H9 (cell line): ENCODE measurements at regions not wholly inside any gene's neighbourhood (a gene's known extent, or its start where the extent isn't known, plus 50 kb on each side); places are given as distances from the start of the nearest gene placed in this dataset.

Experiments
- DNase-seq: peaks from one replicate; pipeline ENCODE4 v3.0.0-alpha.2; 2017
- H2AFZ ChIP-seq: one replicate; pipeline ENCODE4 v1.6.1; 2013; ENCODE audit warnings: mild to moderate bottlenecking, low read length, control low read depth, moderate library complexity
- H2AK5ac ChIP-seq: 2 replicates; pipeline ENCODE4 v1.6.1; 2013; ENCODE audit warnings: low read length, control low read depth, mixed read lengths; ENCODE audit not compliant: insufficient read length
- H2BK120ac ChIP-seq: one replicate; pipeline ENCODE4 v1.6.1; 2013; ENCODE audit warnings: low read depth, mild to moderate bottlenecking, low read length, control low read depth, inconsistent platforms; ENCODE audit not compliant: poor library complexity, severe bottlenecking
- H2BK12ac ChIP-seq: 2 replicates; pipeline ENCODE4 v1.6.1; 2013; ENCODE audit warnings: low read length, control low read depth, mixed read lengths, low read depth; ENCODE audit not compliant: insufficient read length
- H2BK15ac ChIP-seq: 2 replicates; pipeline ENCODE4 v1.6.1; 2013; ENCODE audit warnings: low read depth, low read length, control low read depth
- H2BK20ac ChIP-seq: one replicate; pipeline ENCODE4 v1.6.1; 2013; ENCODE audit warnings: low read depth, mild to moderate bottlenecking, low read length, control low read depth, inconsistent platforms; ENCODE audit not compliant: poor library complexity, severe bottlenecking
- H2BK5ac ChIP-seq: 2 replicates; pipeline ENCODE4 v1.6.1; 2013; ENCODE audit warnings: low read length, control low read depth, mixed read lengths; ENCODE audit not compliant: insufficient read length
- H3K14ac ChIP-seq: 2 replicates; pipeline ENCODE4 v1.6.1; 2013; ENCODE audit warnings: low read length, control low read depth; ENCODE audit not compliant: insufficient read depth
- H3K18ac ChIP-seq: 2 replicates; pipeline ENCODE4 v1.6.1; 2013; ENCODE audit warnings: low read depth, mild to moderate bottlenecking, mixed read lengths, low read length, control low read depth; ENCODE audit not compliant: insufficient read length
- H3K23ac ChIP-seq: 2 replicates; pipeline ENCODE4 v1.6.1; 2013; ENCODE audit warnings: low read length, control low read depth, mixed read lengths, low read depth; ENCODE audit not compliant: insufficient read length
- H3K23me2 ChIP-seq: 2 replicates; pipeline ENCODE4 v1.6.1; 2013; ENCODE audit warnings: low read depth, mild to moderate bottlenecking, mixed read lengths, low read length, control low read depth; ENCODE audit not compliant: insufficient read length, poor library complexity, severe bottlenecking
- H3K27ac ChIP-seq: 2 replicates; pipeline ENCODE4 v1.5.1; 2013; ENCODE audit warnings: low read length, control low read depth, mixed read lengths, low read depth; ENCODE audit not compliant: insufficient read length
- H3K27me3 ChIP-seq: 2 replicates; pipeline ENCODE4 v1.6.1; 2013; ENCODE audit warnings: low read length, control low read depth, inconsistent platforms; ENCODE audit not compliant: insufficient read depth
- H3K4ac ChIP-seq: 2 replicates; pipeline ENCODE4 v1.6.1; 2013; ENCODE audit warnings: low read depth, mild to moderate bottlenecking, control low read depth, inconsistent platforms, low read length, moderate library complexity
- H3K4me1 ChIP-seq: 2 replicates; pipeline ENCODE4 v1.6.1; 2013; ENCODE audit warnings: low read length, control low read depth, inconsistent platforms; ENCODE audit not compliant: insufficient read depth
- H3K4me2 ChIP-seq: 2 replicates; pipeline ENCODE4 v1.6.1; 2013; ENCODE audit warnings: low read length, control low read depth, mixed read lengths; ENCODE audit not compliant: insufficient read length, insufficient read depth
- H3K56ac ChIP-seq: 2 replicates; pipeline ENCODE4 v1.6.1; 2013; ENCODE audit warnings: low read depth, mild to moderate bottlenecking, mixed read lengths, low read length, control low read depth; ENCODE audit not compliant: insufficient read length
- H3K79me1 ChIP-seq: 2 replicates; pipeline ENCODE4 v1.6.1; 2013; ENCODE audit warnings: low read depth, mild to moderate bottlenecking, moderate library complexity, low read length, control low read depth, inconsistent platforms; ENCODE audit not compliant: insufficient read depth, poor library complexity, severe bottlenecking
- H3K79me2 ChIP-seq: 2 replicates; pipeline ENCODE4 v1.6.1; 2013; ENCODE audit warnings: low read length, control low read depth, inconsistent platforms; ENCODE audit not compliant: insufficient read depth
- H3K9ac ChIP-seq: 2 replicates; pipeline ENCODE4 v1.6.1; 2013; ENCODE audit warnings: low read length, control low read depth, mixed read lengths; ENCODE audit not compliant: insufficient read length; ENCODE audit errors: extremely low read depth
- H3K9me3 ChIP-seq: one replicate; pipeline ENCODE4 v1.6.1; 2013; ENCODE audit warnings: low read depth, low read length, inconsistent platforms; ENCODE audit not compliant: control insufficient read depth
- H3T11ph ChIP-seq: one replicate; pipeline ENCODE4 v1.6.1; 2013; ENCODE audit warnings: mild to moderate bottlenecking, low read length, control low read depth, inconsistent platforms
- H4K20me1 ChIP-seq: one replicate; pipeline ENCODE4 v1.6.1; 2013; ENCODE audit not compliant: control insufficient read depth, insufficient read length, insufficient read depth
- H4K5ac ChIP-seq: 2 replicates; pipeline ENCODE4 v1.6.1; 2013; ENCODE audit warnings: low read depth, mild to moderate bottlenecking, mixed read lengths, low read length, control low read depth; ENCODE audit not compliant: insufficient read length
- H4K8ac ChIP-seq: replicated peaks from 2 replicates; pipeline ENCODE4 v1.6.1; 2013; ENCODE audit warnings: low read length, control low read depth, mixed read lengths, low read depth; ENCODE audit not compliant: insufficient read length
- H4K91ac ChIP-seq: 2 replicates; pipeline ENCODE4 v1.6.1; 2013; ENCODE audit warnings: low read depth, mild to moderate bottlenecking, moderate library complexity, mixed read lengths, low read length, control low read depth; ENCODE audit not compliant: insufficient read length
- H3K27ac Mint-ChIP-seq, 3 experiments: 2 replicates in 2 of 3; 3 replicates in 1 of 3; pipeline ENCODE4 v1.8.0; 2020 to 2021; ENCODE audit warnings: mixed read lengths in 3 of 3, mild to moderate bottlenecking in 1 of 3, moderate library complexity in 1 of 3
- H3K27me3 Mint-ChIP-seq: 2 replicates; pipeline ENCODE4 v1.8.0; 2021; ENCODE audit warnings: low read depth, mild to moderate bottlenecking, moderate library complexity, mixed read lengths
- H3K36me3 Mint-ChIP-seq, 3 experiments: 2 replicates in 2 of 3; 3 replicates in 1 of 3; pipeline ENCODE4 v1.8.0; 2020 to 2021; ENCODE audit warnings: low read depth in 3 of 3, mixed read lengths in 3 of 3; ENCODE audit not compliant: insufficient read depth in 1 of 3
- H3K4me1 Mint-ChIP-seq, 2 experiments: 2 replicates each; pipeline ENCODE4 v1.8.0; 2020; ENCODE audit warnings: mixed read lengths in 2 of 2
- H3K4me3 Mint-ChIP-seq, 2 experiments: 2 replicates in 1 of 2; 3 replicates in 1 of 2; pipeline ENCODE4 v1.8.0; 2020 to 2021; ENCODE audit warnings: mild to moderate bottlenecking in 2 of 2, mixed read lengths in 2 of 2, moderate library complexity in 1 of 2
- H3K9me3 Mint-ChIP-seq, 2 experiments: 2 replicates in 1 of 2; 3 replicates in 1 of 2; pipeline ENCODE4 v1.8.0; 2020; ENCODE audit warnings: mild to moderate bottlenecking in 2 of 2, mixed read lengths in 2 of 2, moderate library complexity in 1 of 2
- CTCF ChIP-seq: fragments of 200-600 bp; sonication (generic); conservative IDR thresholded peaks from 3 replicates; pipeline ENCODE4 v1.8.0; 2021; ENCODE audit warnings: antibody characterized with exemption, mild to moderate bottlenecking

- Histone ChIP-seq H3K18ac (no peak overlapping the region), H3K27ac (no peak overlapping the region), H3K9ac (no peak overlapping the region), H3K23me2 (no peaks in the 10 kb centered on the region), H4K8ac (no peak overlapping the region), H3K23ac (no peak overlapping the region), H3T11ph (no peak overlapping the region), H4K5ac (no peak overlapping the region), H3K9me3 (no peaks in the 10 kb centered on the region), H2AFZ (no peak overlapping the region), H3K4me1 (no peaks in the 10 kb centered on the region), H3K4me2 (no peak overlapping the region), H3K56ac (no peak overlapping the region), H3K79me1 (no peaks in the 10 kb centered on the region), H3K79me2 (no peaks in the 10 kb centered on the region), H3K14ac (no peak overlapping the region), H2AK5ac (no peak overlapping the region), H4K20me1 (no peaks in the 10 kb centered on the region), H2BK20ac (no peak overlapping the region), H3K4ac (no peak overlapping the region), H4K91ac (no peak overlapping the region), H2BK120ac (no peak overlapping the region), H2BK15ac (no peak overlapping the region), H2BK12ac (no peak overlapping the region), H3K27me3 (no peaks in the 10 kb centered on the region), H2BK5ac (no peak overlapping the region)
- H3K9me3 Mint-ChIP-seq = no peaks in the 10 kb centered on the region
- H3K27ac Mint-ChIP-seq = no peak overlapping the region
- H3K4me1 Mint-ChIP-seq = no peaks in the 10 kb centered on the region
- no peak for DNase-seq
- H3K27me3 Mint-ChIP-seq = no peaks in the 10 kb centered on the region; the same call in 1 of the 2 replicates
- no peak for TF ChIP-seq CTCF
- no peaks in the 10 kb centered on the region for H3K36me3 Mint-ChIP-seq
- H3K4me3 Mint-ChIP-seq = no peak overlapping the region
These were observed 986.9 kb upstream of the CHORDC1 start for GRCh38 chr11:91209751-91210150.
